Mesenchymal stem cell (in vitro differentiated cells and primary cell): ENCODE measurements at regions not wholly inside any gene's neighbourhood (a gene's known extent, or its start where the extent isn't known, plus 50 kb on each side); places are given as distances from the start of the nearest gene placed in this dataset.

Experiments
- DNase-seq: peaks from one replicate; pipeline ENCODE4 v3.0.0-alpha.2; 2013
- H2AFZ ChIP-seq: one replicate; pipeline ENCODE4 v1.6.1; 2013; ENCODE audit warnings: low read depth, mild to moderate bottlenecking, control low read depth, inconsistent platforms, low read length, moderate library complexity
- H2AK5ac ChIP-seq: 2 replicates; pipeline ENCODE4 v1.6.1; 2013; ENCODE audit warnings: low read length, moderate library complexity, mild to moderate bottlenecking, inconsistent platforms; ENCODE audit not compliant: severe bottlenecking
- H2BK120ac ChIP-seq: one replicate; pipeline ENCODE4 v1.6.1; 2013; ENCODE audit warnings: low read depth, mild to moderate bottlenecking, inconsistent platforms, low read length, moderate library complexity
- H2BK12ac ChIP-seq, 2 experiments: one replicate each; pipeline ENCODE4 v1.6.1; 2013; ENCODE audit warnings: inconsistent platforms in 2 of 2, low read length in 2 of 2, mild to moderate bottlenecking in 2 of 2, moderate library complexity in 2 of 2, control low read depth in 1 of 2
- H2BK15ac ChIP-seq: one replicate; pipeline ENCODE4 v1.6.1; 2013; ENCODE audit warnings: mild to moderate bottlenecking, low read depth, inconsistent platforms; ENCODE audit not compliant: poor library complexity, severe bottlenecking
- H2BK5ac ChIP-seq: 2 replicates; pipeline ENCODE4 v1.6.1; 2013; ENCODE audit warnings: low read depth, mild to moderate bottlenecking, low read length, control low read depth, inconsistent platforms; ENCODE audit not compliant: poor library complexity, severe bottlenecking
- H3K14ac ChIP-seq, 2 experiments: one replicate each; pipeline ENCODE4 v1.6.1; 2013; ENCODE audit warnings: inconsistent platforms in 2 of 2, low read length in 2 of 2, control low read depth in 1 of 2, mild to moderate bottlenecking in 1 of 2, moderate library complexity in 1 of 2
- H3K18ac ChIP-seq, 2 experiments: one replicate each; pipeline ENCODE4 v1.6.1; 2013; ENCODE audit warnings: inconsistent platforms in 2 of 2, low read length in 2 of 2, control low read depth in 1 of 2, low read depth in 1 of 2, mild to moderate bottlenecking in 1 of 2
- H3K23ac ChIP-seq, 2 experiments: one replicate each; pipeline ENCODE4 v1.6.1; 2013; ENCODE audit warnings: inconsistent platforms in 2 of 2, low read length in 2 of 2, mild to moderate bottlenecking in 2 of 2, moderate library complexity in 2 of 2, control low read depth in 1 of 2
- H3K27ac ChIP-seq: 2 replicates; pipeline ENCODE4 v1.5.1; 2013; ENCODE audit warnings: mild to moderate bottlenecking, moderate library complexity, low read length, control low read depth, inconsistent platforms; ENCODE audit not compliant: poor library complexity, severe bottlenecking
- H3K27me3 ChIP-seq, 2 experiments: 2 replicates each; pipeline versions ENCODE4 v1.6.1 to v1.7.0; 2013; ENCODE audit warnings: low read length in 2 of 2, mild to moderate bottlenecking in 2 of 2, moderate library complexity in 2 of 2, control low read depth in 1 of 2, inconsistent platforms in 1 of 2; ENCODE audit not compliant: control insufficient read depth in 1 of 2, insufficient read depth in 1 of 2
- H3K36me3 ChIP-seq, 2 experiments: 2 replicates each; pipeline versions ENCODE4 v1.6.1 to v1.7.0; 2013; ENCODE audit warnings: low read length in 2 of 2, control low read depth in 1 of 2, inconsistent platforms in 1 of 2, low read depth in 1 of 2, mild to moderate bottlenecking in 1 of 2; ENCODE audit not compliant: insufficient read depth in 2 of 2, control insufficient read depth in 1 of 2
- H3K4ac ChIP-seq, 2 experiments: one replicate each; pipeline ENCODE4 v1.6.1; 2013; ENCODE audit warnings: inconsistent platforms in 2 of 2, low read length in 2 of 2, mild to moderate bottlenecking in 2 of 2, moderate library complexity in 2 of 2, control low read depth in 1 of 2, low read depth in 1 of 2
- H3K4me1 ChIP-seq: 2 replicates; pipeline ENCODE4 v1.6.1; 2013; ENCODE audit warnings: low read depth, low read length, control low read depth; ENCODE audit not compliant: control insufficient read depth, insufficient read depth
- H3K4me2 ChIP-seq: 2 replicates; pipeline ENCODE4 v1.6.1; 2013; ENCODE audit warnings: low read length, mild to moderate bottlenecking, inconsistent platforms; ENCODE audit not compliant: poor library complexity, severe bottlenecking
- H3K4me3 ChIP-seq, 2 experiments: 2 replicates each; pipeline versions ENCODE4 v1.5.1 to v1.7.0; 2013; ENCODE audit warnings: low read length in 2 of 2, mild to moderate bottlenecking in 2 of 2, control low read depth in 1 of 2, low read depth in 1 of 2; ENCODE audit not compliant: insufficient read depth in 1 of 2
- H3K79me1 ChIP-seq: replicated peaks from 2 replicates; pipeline ENCODE4 v1.6.1; 2013; ENCODE audit warnings: mild to moderate bottlenecking, control low read depth, low read length, inconsistent platforms; ENCODE audit not compliant: poor library complexity, severe bottlenecking
- H3K9ac ChIP-seq: 2 replicates; pipeline ENCODE4 v1.7.0; 2013; ENCODE audit warnings: mild to moderate bottlenecking, low read length, moderate library complexity
- H3K9me3 ChIP-seq: 2 replicates; pipeline ENCODE4 v1.7.0; 2013; ENCODE audit warnings: mild to moderate bottlenecking, low read length; ENCODE audit not compliant: control insufficient read depth
- H4K8ac ChIP-seq: one replicate; pipeline ENCODE4 v1.6.1; 2013; ENCODE audit warnings: inconsistent platforms, mild to moderate bottlenecking, low read length, moderate library complexity
- H4K91ac ChIP-seq: one replicate; pipeline ENCODE4 v1.6.1; 2013; ENCODE audit warnings: mild to moderate bottlenecking, low read length, inconsistent platforms
- WGBS: methylation state at CpG from one replicate; pipeline ENCODE4 v1.1.7; 2013; ENCODE audit warnings: mixed read lengths; 5-methylcytosine and 5-hydroxymethylcytosine counted together

GRCh38 chr7:86965727-86966120 is 93.7 kb downstream of the ELAPOR2 start:
- H3K4ac ChIP-seq, result no peak overlapping the region
- no peaks in the 10 kb centered on the region for H3K4me1 ChIP-seq
- no peak overlapping the region for H4K8ac ChIP-seq
- H3K27ac ChIP-seq, result no peak overlapping the region
- H3K27me3 ChIP-seq, result no peaks in the 10 kb centered on the region
- H2BK5ac ChIP-seq, result no peak overlapping the region
- H2BK12ac ChIP-seq, result no peak overlapping the region
- H2AK5ac ChIP-seq, result no peak overlapping the region
- H3K9me3 ChIP-seq, result no peaks in the 10 kb centered on the region
- no peak for DNase-seq
- H2BK120ac ChIP-seq, result no peak overlapping the region
- H3K23ac ChIP-seq, result no peak overlapping the region
- H3K36me3 ChIP-seq, result no peaks in the 10 kb centered on the region
- no peak overlapping the region for H3K18ac ChIP-seq
- no peak overlapping the region for H3K4me2 ChIP-seq
- 87% methylated on average over 2 of the region's 2 CpGs for WGBS
- H3K4me3 ChIP-seq, result no peak overlapping the region
- H2AFZ ChIP-seq, result no peak overlapping the region
- H3K79me1 ChIP-seq, result no peaks in the 10 kb centered on the region
- H2BK15ac ChIP-seq, result no peak overlapping the region
- no peak overlapping the region for H3K14ac ChIP-seq
- H3K9ac ChIP-seq, result no peak overlapping the region
- no peak overlapping the region for H4K91ac ChIP-seq

- Histone ChIP-seq H2BK15ac (no peak overlapping the region), H3K79me1 (no peaks in the 10 kb centered on the region), H3K4me1 (no peaks in the 10 kb centered on the region), H3K27ac (no peak overlapping the region), H3K27me3 (no peaks in the 10 kb centered on the region), H3K4ac (no peak overlapping the region), H2AFZ (no peak overlapping the region), H3K36me3 (no peaks in the 10 kb centered on the region), H4K8ac (no peak overlapping the region), H3K18ac (no peak overlapping the region), H4K91ac (no peak overlapping the region), H3K4me3 (no peak overlapping the region), H2BK120ac (no peak overlapping the region), H2BK5ac (no peak overlapping the region), H3K14ac (no peak overlapping the region), H3K9me3 (no peaks in the 10 kb centered on the region), H3K4me2 (no peak overlapping the region), H3K23ac (no peak overlapping the region), H3K9ac (no peak overlapping the region), H2BK12ac (no peak overlapping the region), H2AK5ac (no peak overlapping the region)
- DNase-seq, result no peak
- 88% methylated on average over 2 of the region's 4 CpGs for WGBS
These were observed 94.3 kb downstream of the ELAPOR2 start for GRCh38 chr7:86964973-86965726.

DNA sequence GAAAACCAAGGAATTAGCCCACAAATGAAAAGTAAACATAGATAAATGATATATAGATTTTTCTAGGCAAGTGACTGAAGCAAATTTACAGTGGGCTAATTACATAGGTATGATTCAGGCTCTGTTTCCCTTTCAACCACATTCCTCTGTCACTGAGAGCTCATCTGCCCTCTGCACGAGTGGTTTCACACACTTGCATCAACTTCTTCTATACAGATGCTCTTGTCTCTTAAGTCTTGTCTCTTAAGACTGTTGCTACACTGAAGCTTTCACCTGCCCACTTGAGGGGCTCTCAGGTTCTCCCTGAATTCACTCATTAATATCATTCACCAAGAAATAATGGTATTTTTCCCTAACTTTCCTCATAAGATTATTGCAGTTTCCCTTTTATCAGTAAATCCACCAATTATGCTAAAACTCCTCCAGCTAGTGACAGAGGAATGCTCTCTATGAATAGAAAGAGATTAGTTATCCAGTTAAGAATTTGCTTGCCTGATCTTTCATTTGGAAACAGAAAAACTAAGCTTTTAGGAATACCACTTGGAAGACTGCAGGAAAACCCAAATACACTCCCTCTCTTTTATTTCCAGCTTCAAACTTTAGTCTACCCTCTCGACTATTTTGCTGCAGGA is 95.7 kb downstream of the ELAPOR2 start:
- H3K36me3 ChIP-seq, result no peaks in the 10 kb centered on the region
- no peak overlapping the region for H3K4ac ChIP-seq
- H3K4me3 ChIP-seq, result no peak overlapping the region
- no peaks in the 10 kb centered on the region for H3K4me1 ChIP-seq
- H3K9me3 ChIP-seq, result no peaks in the 10 kb centered on the region
- no peak overlapping the region for H2AK5ac ChIP-seq
- no peak overlapping the region for H2BK12ac ChIP-seq
- H2BK5ac ChIP-seq, result no peak overlapping the region
- no peak overlapping the region for H3K27ac ChIP-seq
- H3K79me1 ChIP-seq, result no peaks in the 10 kb centered on the region
- H2BK120ac ChIP-seq, result no peak overlapping the region
- DNase-seq, result peak; percentile 49
- no peak overlapping the region for H3K14ac ChIP-seq
- H2AFZ ChIP-seq, result no peak overlapping the region
- WGBS, result 20% methylated on average over 1 of the region's 2 CpGs
- H3K27me3 ChIP-seq, result no peaks in the 10 kb centered on the region
- H4K91ac ChIP-seq, result no peak overlapping the region
- no peak overlapping the region for H3K4me2 ChIP-seq
- H3K23ac ChIP-seq, result no peak overlapping the region
- no peak overlapping the region for H4K8ac ChIP-seq
- H3K18ac ChIP-seq, result no peak overlapping the region
- no peak overlapping the region for H2BK15ac ChIP-seq
- peak overlapping the region; percentile 14 for H3K9ac ChIP-seq

DNA sequence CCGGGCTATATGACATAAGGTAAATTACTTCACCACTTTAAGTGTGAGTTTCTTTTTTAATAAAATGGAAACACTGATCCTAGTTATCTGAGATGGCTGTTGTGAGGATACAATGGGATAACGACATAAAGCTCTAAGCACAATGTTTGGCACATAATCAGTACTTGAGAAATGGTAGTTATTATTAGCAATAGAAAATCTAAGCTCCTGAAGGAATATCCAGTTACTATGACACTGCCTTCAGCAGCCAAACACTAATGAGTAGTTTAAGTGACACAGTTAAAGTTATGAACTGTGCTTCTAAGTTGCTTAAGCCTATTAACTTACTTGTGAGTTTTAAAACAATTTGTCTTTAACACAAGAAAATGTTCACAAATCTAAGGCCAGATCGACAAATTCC is 96.8 kb downstream of the ELAPOR2 start:
- H3K9me3 ChIP-seq, result no peaks in the 10 kb centered on the region
- H3K18ac ChIP-seq, result no peak overlapping the region
- whole genome bisulfite sequencing, result no CpG with 5 or more reads among the region's 3 CpGs
- DNase-seq, result no peak
- H3K79me1 ChIP-seq, result peaks cover 2% of the 10 kb centered on the region
- no peak overlapping the region for H2BK12ac ChIP-seq
- H2BK120ac ChIP-seq, result no peak overlapping the region
- no peak overlapping the region for H3K4me2 ChIP-seq
- no peak overlapping the region for H3K23ac ChIP-seq
- H3K14ac ChIP-seq, result no peak overlapping the region
- H2BK5ac ChIP-seq, result no peak overlapping the region
- no peaks in the 10 kb centered on the region for H3K4me1 ChIP-seq
- H3K27me3 ChIP-seq, result no peaks in the 10 kb centered on the region
- H2AK5ac ChIP-seq, result no peak overlapping the region
- no peak overlapping the region for H2AFZ ChIP-seq
- H3K27ac ChIP-seq, result no peak overlapping the region
- H2BK15ac ChIP-seq, result no peak overlapping the region
- H3K36me3 ChIP-seq, result no peaks in the 10 kb centered on the region
- H3K4me3 ChIP-seq, result no peak overlapping the region
- H4K8ac ChIP-seq, result no peak overlapping the region
- H4K91ac ChIP-seq, result no peak overlapping the region
- H3K9ac ChIP-seq, result no peak overlapping the region
- H3K4ac ChIP-seq, result no peak overlapping the region
